Effector memory CD4-positive, alpha-beta T cell (primary cell): ENCODE measurements at regions not wholly inside any gene's neighbourhood (a gene's known extent, or its start where the extent isn't known, plus 50 kb on each side); places are given as distances from the start of the nearest gene placed in this dataset.

Source experiments
- DNase-seq, 3 donors: peaks; one replicate each; pipeline ENCODE4 v3.0.0-alpha.2; 2020
- H3K27ac ChIP-seq: 2 replicates; pipeline ENCODE4 v1.7.0; 2013; ENCODE audit warnings: mild to moderate bottlenecking, low read length, moderate library complexity; ENCODE audit not compliant: insufficient read depth, poor library complexity, severe bottlenecking
- H3K27me3 ChIP-seq: replicated peaks from 2 replicates; pipeline ENCODE4 v1.7.0; 2013; ENCODE audit warnings: mild to moderate bottlenecking, low read length; ENCODE audit not compliant: insufficient read depth, control insufficient read depth, poor library complexity, severe bottlenecking
- H3K36me3 ChIP-seq: 2 replicates; pipeline ENCODE4 v1.7.0; 2013; ENCODE audit warnings: mild to moderate bottlenecking, low read length, moderate library complexity; ENCODE audit not compliant: control insufficient read depth, insufficient read depth
- H3K4me1 ChIP-seq: 2 replicates; pipeline ENCODE4 v1.7.0; 2013; ENCODE audit warnings: low read length, mild to moderate bottlenecking; ENCODE audit not compliant: control insufficient read depth, insufficient read depth, poor library complexity, severe bottlenecking
- H3K4me3 ChIP-seq: 2 replicates; pipeline ENCODE4 v1.7.0; 2013; ENCODE audit warnings: low read length, low read depth, mild to moderate bottlenecking; ENCODE audit not compliant: insufficient read depth, poor library complexity, severe bottlenecking
- H3K9me3 ChIP-seq: 2 replicates; pipeline ENCODE4 v1.7.0; 2013; ENCODE audit warnings: mild to moderate bottlenecking, low read length, moderate library complexity; ENCODE audit not compliant: control insufficient read depth

DNA sequence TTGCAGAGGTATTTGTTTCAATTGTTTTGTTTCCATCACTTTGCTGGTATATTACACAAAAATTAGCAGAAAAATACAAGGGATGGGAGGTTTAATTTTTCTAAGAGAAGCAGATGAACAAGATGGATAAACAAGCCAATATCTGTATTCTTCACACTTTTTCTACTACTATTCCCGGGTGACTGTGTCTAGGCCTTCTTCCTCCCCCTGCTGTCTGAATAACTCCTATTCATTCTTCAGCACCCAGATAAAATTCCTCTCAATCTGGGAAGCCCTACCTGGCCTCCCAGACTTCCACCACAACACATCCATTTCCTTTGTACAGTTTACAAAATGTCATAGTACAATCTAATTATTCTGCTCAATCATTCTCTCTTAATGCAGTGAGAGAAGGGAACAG is 666.6 kb upstream of the TENM4 start:
- Histone ChIP-seq H3K4me3 (no peak overlapping the region), H3K4me1 (no peaks in the 10 kb centered on the region), H3K27me3 (no peaks in the 10 kb centered on the region), H3K27ac (no peak overlapping the region), H3K9me3 (no peaks in the 10 kb centered on the region), H3K36me3 (no peaks in the 10 kb centered on the region)
- no peak for DNase-seq

DNA sequence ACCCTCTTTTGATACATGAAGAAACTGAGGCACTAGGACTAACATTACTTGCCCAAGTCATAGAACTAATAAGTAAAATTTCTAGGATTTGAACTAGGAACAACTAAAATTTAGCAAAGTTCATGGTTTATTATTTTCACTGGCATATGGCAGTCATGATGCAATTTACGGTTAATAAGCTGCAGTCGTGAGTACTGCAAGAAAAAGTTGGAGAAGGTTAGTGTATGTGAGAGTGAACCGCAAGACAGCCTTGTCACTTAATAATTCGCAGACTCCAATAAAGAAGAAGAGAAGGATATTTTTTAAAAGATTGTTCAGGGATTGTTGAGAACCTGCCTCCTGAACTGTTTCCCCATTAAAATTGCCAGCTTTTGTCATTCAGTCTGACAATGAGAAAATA is 663.4 kb upstream of the TENM4 start:
- Histone ChIP-seq H3K4me3 (no peak overlapping the region), H3K36me3 (no peaks in the 10 kb centered on the region), H3K4me1 (no peaks in the 10 kb centered on the region), H3K27me3 (no peaks in the 10 kb centered on the region), H3K9me3 (no peaks in the 10 kb centered on the region), H3K27ac (no peak overlapping the region)
- DNase-seq, result no peak

- H3K9me3 ChIP-seq, result no peaks in the 10 kb centered on the region
- no peak overlapping the region for H3K27ac ChIP-seq
- DNase-seq, result no peak
- no peaks in the 10 kb centered on the region for H3K27me3 ChIP-seq
- no peak overlapping the region for H3K4me3 ChIP-seq
- H3K4me1 ChIP-seq, result no peaks in the 10 kb centered on the region
- H3K36me3 ChIP-seq, result no peaks in the 10 kb centered on the region
Measured at GRCh38 chr11:80103142-80103859, 662.5 kb upstream of the TENM4 start.

- Histone ChIP-seq H3K9me3 (no peaks in the 10 kb centered on the region), H3K27ac (no peak overlapping the region), H3K36me3 (no peaks in the 10 kb centered on the region), H3K27me3 (no peaks in the 10 kb centered on the region), H3K4me1 (no peaks in the 10 kb centered on the region), H3K4me3 (no peak overlapping the region)
- no peak for DNase-seq
Measured at GRCh38 chr11:80097146-80097545, 656.3 kb upstream of the TENM4 start.

- no peaks in the 10 kb centered on the region for H3K36me3 ChIP-seq
- H3K4me3 ChIP-seq, result no peak overlapping the region
- H3K4me1 ChIP-seq, result no peaks in the 10 kb centered on the region
- no peak overlapping the region for H3K27ac ChIP-seq
- no peaks in the 10 kb centered on the region for H3K27me3 ChIP-seq
- no peak for DNase-seq
- H3K9me3 ChIP-seq, result no peaks in the 10 kb centered on the region
Measured at GRCh38 chr11:80096736-80097135, 655.9 kb upstream of the TENM4 start.

GRCh38 chr11:80086496-80087055 is 645.7 kb upstream of the TENM4 start:
- Histone ChIP-seq H3K4me1 (no peaks in the 10 kb centered on the region), H3K9me3 (no peaks in the 10 kb centered on the region)
- DNase-seq, result no peak

GRCh38 chr11:80085563-80085962 is 644.7 kb upstream of the TENM4 start:
- no peak for DNase-seq
- H3K27ac ChIP-seq, result no peak overlapping the region
- no peaks in the 10 kb centered on the region for H3K4me1 ChIP-seq

More at GRCh38 chr11:80086496-80087055, 645.7 kb upstream of the TENM4 start:
- no peak overlapping the region for H3K4me3 ChIP-seq
- H3K27me3 ChIP-seq, result no peaks in the 10 kb centered on the region
- no peaks in the 10 kb centered on the region for H3K36me3 ChIP-seq
- H3K27ac ChIP-seq, result no peak overlapping the region

DNA sequence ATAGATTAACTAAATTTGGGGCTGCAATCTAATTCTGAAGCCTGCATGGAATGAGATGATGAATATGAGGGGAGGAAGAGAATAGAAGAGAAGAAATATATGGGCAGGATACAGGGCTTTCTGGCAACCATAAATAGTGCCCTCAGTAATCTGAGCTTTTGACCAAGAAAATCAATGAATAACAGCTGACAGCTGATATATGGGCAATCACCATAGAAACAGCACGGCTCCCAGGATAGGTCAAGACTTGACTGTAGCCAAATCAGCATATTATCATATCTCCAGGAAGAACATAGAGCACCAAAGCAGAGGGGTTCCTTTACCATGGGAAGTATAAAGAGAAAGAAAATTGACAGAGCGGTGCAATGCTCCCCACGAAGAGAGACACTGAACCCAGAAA is 643.8 kb upstream of the TENM4 start:
- no peak overlapping the region for H3K27ac ChIP-seq
- no peaks in the 10 kb centered on the region for H3K27me3 ChIP-seq
- no peak for DNase-seq
- no peaks in the 10 kb centered on the region for H3K9me3 ChIP-seq
- no peak overlapping the region for H3K4me3 ChIP-seq
- H3K4me1 ChIP-seq, result no peaks in the 10 kb centered on the region
- H3K36me3 ChIP-seq, result no peaks in the 10 kb centered on the region

More at GRCh38 chr11:80085563-80085962, 644.7 kb upstream of the TENM4 start:
- Histone ChIP-seq H3K36me3 (no peaks in the 10 kb centered on the region), H3K27me3 (no peaks in the 10 kb centered on the region), H3K4me3 (no peak overlapping the region), H3K9me3 (no peaks in the 10 kb centered on the region)

GRCh38 chr11:80083531-80083951 is 642.7 kb upstream of the TENM4 start:
- H3K36me3 ChIP-seq, result no peaks in the 10 kb centered on the region
- no peaks in the 10 kb centered on the region for H3K27me3 ChIP-seq
- no peak overlapping the region for H3K27ac ChIP-seq
- H3K4me1 ChIP-seq, result no peaks in the 10 kb centered on the region
- no peak overlapping the region for H3K4me3 ChIP-seq
- DNase-seq, result no peak
- H3K9me3 ChIP-seq, result no peaks in the 10 kb centered on the region

DNA sequence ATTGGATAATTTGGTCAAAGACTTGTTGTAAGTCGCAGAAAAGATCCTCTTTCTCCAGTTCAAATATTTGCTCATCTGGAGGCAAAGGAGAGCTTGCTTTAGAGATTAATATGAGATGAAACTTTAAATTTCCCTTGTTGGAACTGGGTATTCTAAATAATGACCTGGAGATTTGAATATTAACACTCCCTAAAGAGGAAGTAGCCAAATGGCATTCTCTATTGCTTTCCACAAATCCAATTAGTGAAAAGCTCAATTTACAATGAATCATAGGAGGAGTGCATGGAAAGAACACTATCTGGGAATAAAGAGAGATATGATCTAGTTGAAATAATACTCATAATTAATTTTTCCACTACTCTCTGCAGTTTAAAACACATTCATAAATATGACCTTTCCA is 641.6 kb upstream of the TENM4 start:
- H3K4me3 ChIP-seq, result no peak overlapping the region

More for the DNA sequence above, 641.6 kb upstream of the TENM4 start:
- DNase-seq, result no peak
- Histone ChIP-seq H3K27me3 (no peaks in the 10 kb centered on the region), H3K9me3 (no peaks in the 10 kb centered on the region), H3K4me1 (no peaks in the 10 kb centered on the region), H3K27ac (no peak overlapping the region), H3K36me3 (no peaks in the 10 kb centered on the region)
